H9 (cell line): ENCODE measurements at regions not wholly inside any gene's neighbourhood (a gene's known extent, or its start where the extent isn't known, plus 50 kb on each side); places are given as distances from the start of the nearest gene placed in this dataset.

Experiments used
- DNase-seq: peaks from one replicate; pipeline ENCODE4 v3.0.0-alpha.2; 2017
- H2AFZ ChIP-seq: one replicate; pipeline ENCODE4 v1.6.1; 2013; ENCODE audit warnings: mild to moderate bottlenecking, low read length, control low read depth, moderate library complexity
- H2AK5ac ChIP-seq: 2 replicates; pipeline ENCODE4 v1.6.1; 2013; ENCODE audit warnings: low read length, control low read depth, mixed read lengths; ENCODE audit not compliant: insufficient read length
- H2BK120ac ChIP-seq: one replicate; pipeline ENCODE4 v1.6.1; 2013; ENCODE audit warnings: low read depth, mild to moderate bottlenecking, low read length, control low read depth, inconsistent platforms; ENCODE audit not compliant: poor library complexity, severe bottlenecking
- H2BK12ac ChIP-seq: 2 replicates; pipeline ENCODE4 v1.6.1; 2013; ENCODE audit warnings: low read length, control low read depth, mixed read lengths, low read depth; ENCODE audit not compliant: insufficient read length
- H2BK15ac ChIP-seq: 2 replicates; pipeline ENCODE4 v1.6.1; 2013; ENCODE audit warnings: low read depth, low read length, control low read depth
- H2BK20ac ChIP-seq: one replicate; pipeline ENCODE4 v1.6.1; 2013; ENCODE audit warnings: low read depth, mild to moderate bottlenecking, low read length, control low read depth, inconsistent platforms; ENCODE audit not compliant: poor library complexity, severe bottlenecking
- H2BK5ac ChIP-seq: 2 replicates; pipeline ENCODE4 v1.6.1; 2013; ENCODE audit warnings: low read length, control low read depth, mixed read lengths; ENCODE audit not compliant: insufficient read length
- H3K14ac ChIP-seq: 2 replicates; pipeline ENCODE4 v1.6.1; 2013; ENCODE audit warnings: low read length, control low read depth; ENCODE audit not compliant: insufficient read depth
- H3K18ac ChIP-seq: 2 replicates; pipeline ENCODE4 v1.6.1; 2013; ENCODE audit warnings: low read depth, mild to moderate bottlenecking, mixed read lengths, low read length, control low read depth; ENCODE audit not compliant: insufficient read length
- H3K23ac ChIP-seq: 2 replicates; pipeline ENCODE4 v1.6.1; 2013; ENCODE audit warnings: low read length, control low read depth, mixed read lengths, low read depth; ENCODE audit not compliant: insufficient read length
- H3K23me2 ChIP-seq: 2 replicates; pipeline ENCODE4 v1.6.1; 2013; ENCODE audit warnings: low read depth, mild to moderate bottlenecking, mixed read lengths, low read length, control low read depth; ENCODE audit not compliant: insufficient read length, poor library complexity, severe bottlenecking
- H3K27ac ChIP-seq: 2 replicates; pipeline ENCODE4 v1.5.1; 2013; ENCODE audit warnings: low read length, control low read depth, mixed read lengths, low read depth; ENCODE audit not compliant: insufficient read length
- H3K27me3 ChIP-seq: 2 replicates; pipeline ENCODE4 v1.6.1; 2013; ENCODE audit warnings: low read length, control low read depth, inconsistent platforms; ENCODE audit not compliant: insufficient read depth
- H3K4ac ChIP-seq: 2 replicates; pipeline ENCODE4 v1.6.1; 2013; ENCODE audit warnings: low read depth, mild to moderate bottlenecking, control low read depth, inconsistent platforms, low read length, moderate library complexity
- H3K4me1 ChIP-seq: 2 replicates; pipeline ENCODE4 v1.6.1; 2013; ENCODE audit warnings: low read length, control low read depth, inconsistent platforms; ENCODE audit not compliant: insufficient read depth
- H3K4me2 ChIP-seq: 2 replicates; pipeline ENCODE4 v1.6.1; 2013; ENCODE audit warnings: low read length, control low read depth, mixed read lengths; ENCODE audit not compliant: insufficient read length, insufficient read depth
- H3K56ac ChIP-seq: 2 replicates; pipeline ENCODE4 v1.6.1; 2013; ENCODE audit warnings: low read depth, mild to moderate bottlenecking, mixed read lengths, low read length, control low read depth; ENCODE audit not compliant: insufficient read length
- H3K79me1 ChIP-seq: 2 replicates; pipeline ENCODE4 v1.6.1; 2013; ENCODE audit warnings: low read depth, mild to moderate bottlenecking, moderate library complexity, low read length, control low read depth, inconsistent platforms; ENCODE audit not compliant: insufficient read depth, poor library complexity, severe bottlenecking
- H3K79me2 ChIP-seq: 2 replicates; pipeline ENCODE4 v1.6.1; 2013; ENCODE audit warnings: low read length, control low read depth, inconsistent platforms; ENCODE audit not compliant: insufficient read depth
- H3K9ac ChIP-seq: 2 replicates; pipeline ENCODE4 v1.6.1; 2013; ENCODE audit warnings: low read length, control low read depth, mixed read lengths; ENCODE audit not compliant: insufficient read length; ENCODE audit errors: extremely low read depth
- H3K9me3 ChIP-seq: one replicate; pipeline ENCODE4 v1.6.1; 2013; ENCODE audit warnings: low read depth, low read length, inconsistent platforms; ENCODE audit not compliant: control insufficient read depth
- H3T11ph ChIP-seq: one replicate; pipeline ENCODE4 v1.6.1; 2013; ENCODE audit warnings: mild to moderate bottlenecking, low read length, control low read depth, inconsistent platforms
- H4K20me1 ChIP-seq: one replicate; pipeline ENCODE4 v1.6.1; 2013; ENCODE audit not compliant: control insufficient read depth, insufficient read length, insufficient read depth
- H4K5ac ChIP-seq: 2 replicates; pipeline ENCODE4 v1.6.1; 2013; ENCODE audit warnings: low read depth, mild to moderate bottlenecking, mixed read lengths, low read length, control low read depth; ENCODE audit not compliant: insufficient read length
- H4K8ac ChIP-seq: replicated peaks from 2 replicates; pipeline ENCODE4 v1.6.1; 2013; ENCODE audit warnings: low read length, control low read depth, mixed read lengths, low read depth; ENCODE audit not compliant: insufficient read length
- H4K91ac ChIP-seq: 2 replicates; pipeline ENCODE4 v1.6.1; 2013; ENCODE audit warnings: low read depth, mild to moderate bottlenecking, moderate library complexity, mixed read lengths, low read length, control low read depth; ENCODE audit not compliant: insufficient read length
- H3K27ac Mint-ChIP-seq, 3 experiments: 2 replicates in 2 of 3; 3 replicates in 1 of 3; pipeline ENCODE4 v1.8.0; 2020 to 2021; ENCODE audit warnings: mixed read lengths in 3 of 3, mild to moderate bottlenecking in 1 of 3, moderate library complexity in 1 of 3
- H3K27me3 Mint-ChIP-seq: 2 replicates; pipeline ENCODE4 v1.8.0; 2021; ENCODE audit warnings: low read depth, mild to moderate bottlenecking, moderate library complexity, mixed read lengths
- H3K36me3 Mint-ChIP-seq, 3 experiments: 2 replicates in 2 of 3; 3 replicates in 1 of 3; pipeline ENCODE4 v1.8.0; 2020 to 2021; ENCODE audit warnings: low read depth in 3 of 3, mixed read lengths in 3 of 3; ENCODE audit not compliant: insufficient read depth in 1 of 3
- H3K4me1 Mint-ChIP-seq, 2 experiments: 2 replicates each; pipeline ENCODE4 v1.8.0; 2020; ENCODE audit warnings: mixed read lengths in 2 of 2
- H3K4me3 Mint-ChIP-seq, 2 experiments: 2 replicates in 1 of 2; 3 replicates in 1 of 2; pipeline ENCODE4 v1.8.0; 2020 to 2021; ENCODE audit warnings: mild to moderate bottlenecking in 2 of 2, mixed read lengths in 2 of 2, moderate library complexity in 1 of 2
- H3K9me3 Mint-ChIP-seq, 2 experiments: 2 replicates in 1 of 2; 3 replicates in 1 of 2; pipeline ENCODE4 v1.8.0; 2020; ENCODE audit warnings: mild to moderate bottlenecking in 2 of 2, mixed read lengths in 2 of 2, moderate library complexity in 1 of 2
- CTCF ChIP-seq: fragments of 200-600 bp; sonication (generic); conservative IDR thresholded peaks from 3 replicates; pipeline ENCODE4 v1.8.0; 2021; ENCODE audit warnings: antibody characterized with exemption, mild to moderate bottlenecking

DNA sequence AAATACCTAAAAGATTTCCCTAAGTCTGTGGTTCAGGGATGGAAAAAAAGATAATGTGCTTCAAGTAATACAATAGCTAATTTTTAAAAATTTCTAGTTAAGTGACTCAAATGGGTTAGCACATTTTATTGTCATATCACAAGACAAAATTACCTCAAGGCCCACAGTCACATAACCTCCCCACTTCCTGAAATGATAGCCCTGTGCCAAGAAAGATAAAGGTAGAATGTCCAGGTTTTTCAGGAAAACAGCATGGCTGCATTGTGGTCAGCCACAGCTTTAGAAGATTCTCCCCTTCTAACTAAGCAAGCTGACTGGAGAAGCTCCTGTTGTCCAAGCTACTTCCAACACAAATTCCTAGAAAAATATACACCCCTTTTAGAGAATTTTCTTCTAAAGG lies 127.1 kb upstream of the SLC35G4 start:
- Histone ChIP-seq H2BK20ac (no peak overlapping the region), H3K14ac (no peak overlapping the region), H2BK15ac (no peak overlapping the region), H2AFZ (no peak overlapping the region), H3K9me3 (no peaks in the 10 kb centered on the region), H3K4ac (no peak overlapping the region), H2BK12ac (no peak overlapping the region), H3K9ac (no peak overlapping the region), H3K4me1 (no peaks in the 10 kb centered on the region), H3K18ac (no peak overlapping the region), H4K8ac (no peak overlapping the region), H3K27me3 (no peaks in the 10 kb centered on the region), H4K20me1 (no peaks in the 10 kb centered on the region), H3T11ph (no peak overlapping the region), H2AK5ac (no peak overlapping the region), H3K79me2 (no peaks in the 10 kb centered on the region), H2BK5ac (no peak overlapping the region), H3K23me2 (no peaks in the 10 kb centered on the region), H3K27ac (no peak overlapping the region), H3K23ac (no peak overlapping the region), H3K4me2 (no peak overlapping the region), H3K79me1 (no peaks in the 10 kb centered on the region), H3K56ac (no peak overlapping the region), H4K91ac (no peak overlapping the region), H4K5ac (no peak overlapping the region), H2BK120ac (no peak overlapping the region)
- TF ChIP-seq CTCF = no peak
- no peaks in the 10 kb centered on the region; a peak in 1 of 7 replicates for H3K36me3 Mint-ChIP-seq
- peaks cover 0 to 3% of the 10 kb centered on the region in 2 experiments; a peak in 1 of 4 replicates for H3K4me1 Mint-ChIP-seq
- H3K27ac Mint-ChIP-seq = no peak overlapping the region
- no peak for DNase-seq
- H3K9me3 Mint-ChIP-seq = no peaks in the 10 kb centered on the region; a peak in 1 of 5 replicates
- no peak overlapping the region for H3K4me3 Mint-ChIP-seq
- H3K27me3 Mint-ChIP-seq = peaks cover 1% of the 10 kb centered on the region; the same call in 1 of the 2 replicates
